ENCODE measurements at regions not wholly inside any gene's neighbourhood (a gene's known extent, or its start where the extent isn't known, plus 50 kb on each side); places are given as distances from the start of the nearest gene placed in this dataset.

DNA sequence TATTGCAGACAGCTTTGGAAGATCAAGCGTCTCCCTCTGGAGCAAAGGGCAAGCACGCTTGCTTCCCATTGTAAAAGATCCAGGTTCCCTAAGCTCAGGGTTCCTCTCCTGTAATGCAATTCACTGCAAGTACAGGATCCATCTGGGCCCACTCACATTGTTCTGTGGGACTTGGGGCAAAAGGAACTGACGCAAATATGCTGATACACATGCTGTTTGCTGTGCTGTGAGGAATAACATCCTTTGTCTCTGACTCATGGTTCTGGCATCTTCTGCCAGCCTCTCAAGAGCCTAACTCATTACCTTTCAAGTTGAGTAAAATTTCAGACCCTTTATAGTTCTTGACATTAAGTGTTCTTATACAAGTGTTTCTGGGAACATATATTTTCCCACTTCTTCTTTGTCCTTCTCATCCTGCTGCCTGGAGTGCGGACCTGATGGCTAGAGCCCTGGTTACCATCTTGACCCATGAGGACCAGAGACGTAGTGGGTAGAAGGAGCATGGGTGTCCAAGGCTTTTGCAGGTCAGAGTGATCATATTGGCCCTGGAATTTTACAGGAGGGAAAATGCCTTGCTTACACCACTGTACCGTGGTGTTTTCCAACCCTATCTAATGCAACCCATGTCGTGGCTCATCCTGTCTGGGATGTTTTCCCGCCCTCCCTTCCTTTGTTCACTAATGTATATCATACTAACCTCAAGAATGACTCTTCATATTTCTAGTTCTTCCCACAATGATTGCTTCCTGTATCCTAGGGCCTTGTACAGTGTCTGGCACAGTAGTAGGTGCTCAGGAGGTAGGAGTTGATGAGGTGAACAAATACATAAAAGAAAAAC lies 145.7 kb upstream of the GLI2 start:
- Histone ChIP-seq H3F3A (ENCODE audit: control insufficient read depth, insufficient read depth) (no peaks in the 10 kb centered on the region), H3K4me1 (ENCODE audit: control insufficient read depth, low read length) (no peaks in the 10 kb centered on the region), H4K20me1 (ENCODE audit: control insufficient read depth, insufficient read depth, low read depth, low read length) (no peaks in the 10 kb centered on the region), H3K27ac (ENCODE audit: low read depth, low read length) (no peak overlapping the region), H3K27me3 (ENCODE audit: control insufficient read depth, low read length) (no peaks in the 10 kb centered on the region), H3K4me2 (ENCODE audit: low read length) (no peak overlapping the region), H3K9me3 (ENCODE audit: control insufficient read depth, insufficient read depth, low read length) (no peaks in the 10 kb centered on the region), H3K79me2 (ENCODE audit: control insufficient read depth, low read length) (no peaks in the 10 kb centered on the region), H3K4me3 (ENCODE audit: low read length) (no peak overlapping the region), H3K9me2 (replicated peaks; ENCODE audit: control insufficient read depth, low read length) (no peaks in the 10 kb centered on the region), H3K36me3 (ENCODE audit: control insufficient read depth, low read length) (no peaks in the 10 kb centered on the region)
- TF ChIP-seq EZH2phosphoT487 (IDR thresholded peaks at IDR 0.05; ENCODE audit: borderline replicate concordance, low read length): no peak
- TF ChIP-seq, protein P1, sequence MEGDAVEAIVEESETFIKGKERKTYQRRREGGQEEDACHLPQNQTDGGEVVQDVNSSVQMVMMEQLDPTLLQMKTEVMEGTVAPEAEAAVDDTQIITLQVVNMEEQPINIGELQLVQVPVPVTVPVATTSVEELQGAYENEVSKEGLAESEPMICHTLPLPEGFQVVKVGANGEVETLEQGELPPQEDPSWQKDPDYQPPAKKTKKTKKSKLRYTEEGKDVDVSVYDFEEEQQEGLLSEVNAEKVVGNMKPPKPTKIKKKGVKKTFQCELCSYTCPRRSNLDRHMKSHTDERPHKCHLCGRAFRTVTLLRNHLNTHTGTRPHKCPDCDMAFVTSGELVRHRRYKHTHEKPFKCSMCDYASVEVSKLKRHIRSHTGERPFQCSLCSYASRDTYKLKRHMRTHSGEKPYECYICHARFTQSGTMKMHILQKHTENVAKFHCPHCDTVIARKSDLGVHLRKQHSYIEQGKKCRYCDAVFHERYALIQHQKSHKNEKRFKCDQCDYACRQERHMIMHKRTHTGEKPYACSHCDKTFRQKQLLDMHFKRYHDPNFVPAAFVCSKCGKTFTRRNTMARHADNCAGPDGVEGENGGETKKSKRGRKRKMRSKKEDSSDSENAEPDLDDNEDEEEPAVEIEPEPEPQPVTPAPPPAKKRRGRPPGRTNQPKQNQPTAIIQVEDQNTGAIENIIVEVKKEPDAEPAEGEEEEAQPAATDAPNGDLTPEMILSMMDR (IDR thresholded peaks at IDR 0.05; ENCODE audit: low read depth, low read length, poor library complexity, severe bottlenecking): no peak

DNA sequence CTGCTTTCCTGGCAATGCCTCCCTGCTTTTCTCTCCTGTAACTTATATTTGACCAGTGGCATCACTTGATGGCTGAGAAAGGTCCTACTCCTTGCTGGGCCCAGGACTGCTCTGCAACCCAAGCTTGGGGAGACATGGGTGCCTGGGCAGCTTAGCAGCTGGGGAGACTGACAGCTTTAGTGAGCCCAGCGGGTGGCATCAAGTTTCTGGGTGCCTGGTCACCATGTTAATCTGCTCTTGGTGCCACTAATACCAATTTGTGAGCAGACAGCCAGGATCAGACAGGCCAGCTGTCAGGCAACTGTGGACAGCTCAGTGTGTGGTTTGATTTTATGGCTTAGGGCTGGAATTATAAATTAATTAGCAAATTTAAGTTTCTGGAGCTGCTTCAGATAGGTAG lies 144.8 kb upstream of the GLI2 start:
- no peaks in the 10 kb centered on the region for H3K27me3 ChIP-seq (ENCODE audit: control insufficient read depth, low read length)
- H3K27ac ChIP-seq (ENCODE audit: low read depth, low read length): no peak overlapping the region
- no peaks in the 10 kb centered on the region for H3K9me3 ChIP-seq (ENCODE audit: control insufficient read depth, insufficient read depth, low read length)

DNA sequence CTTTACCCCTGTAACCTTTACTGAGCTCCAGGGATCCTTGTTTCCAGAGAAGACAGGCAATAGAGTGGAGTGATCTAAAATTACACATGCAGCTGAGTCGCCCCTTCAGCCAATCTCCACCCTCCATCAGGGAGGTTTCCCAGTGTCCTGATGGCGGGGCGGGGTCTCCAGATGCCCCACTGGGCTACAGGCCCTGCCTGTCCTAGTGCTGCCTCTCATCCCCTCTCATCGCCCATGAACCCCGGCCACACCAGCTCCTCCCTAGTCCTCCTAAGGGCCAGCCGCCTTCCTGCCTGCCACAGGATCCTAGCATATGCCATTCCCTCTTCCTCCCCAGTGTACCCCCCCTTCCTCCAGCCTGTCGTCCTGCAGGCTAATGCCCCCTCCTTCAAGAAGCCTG lies 144.1 kb upstream of the GLI2 start:
- Histone ChIP-seq H3K4me1 (ENCODE audit: control insufficient read depth, low read length) (no peaks in the 10 kb centered on the region), H3K9me2 (replicated peaks; ENCODE audit: control insufficient read depth, low read length) (no peaks in the 10 kb centered on the region), H3K9me3 (ENCODE audit: control insufficient read depth, insufficient read depth, low read length) (no peaks in the 10 kb centered on the region)

More for the DNA sequence above, 144.8 kb upstream of the GLI2 start:
- Histone ChIP-seq H3K79me2 (ENCODE audit: control insufficient read depth, low read length) (no peaks in the 10 kb centered on the region), H3K36me3 (ENCODE audit: control insufficient read depth, low read length) (no peaks in the 10 kb centered on the region), H3K9me2 (replicated peaks; ENCODE audit: control insufficient read depth, low read length) (no peaks in the 10 kb centered on the region), H3F3A (ENCODE audit: control insufficient read depth, insufficient read depth) (no peaks in the 10 kb centered on the region), H3K4me1 (ENCODE audit: control insufficient read depth, low read length) (no peaks in the 10 kb centered on the region), H3K4me2 (ENCODE audit: low read length) (no peak overlapping the region), H4K20me1 (ENCODE audit: control insufficient read depth, insufficient read depth, low read depth, low read length) (no peaks in the 10 kb centered on the region), H3K4me3 (ENCODE audit: low read length) (no peak overlapping the region)
- TF ChIP-seq, protein P1 (IDR thresholded peaks at IDR 0.05; ENCODE audit: low read depth, low read length, poor library complexity, severe bottlenecking): no peak
- no peak for TF ChIP-seq EZH2phosphoT487 (IDR thresholded peaks at IDR 0.05; ENCODE audit: borderline replicate concordance, low read length)

More for the DNA sequence above, 144.1 kb upstream of the GLI2 start:
- no peaks in the 10 kb centered on the region for H3K36me3 ChIP-seq (ENCODE audit: control insufficient read depth, low read length)
- H3K27ac ChIP-seq (ENCODE audit: low read depth, low read length): no peak overlapping the region
- no peaks in the 10 kb centered on the region for H4K20me1 ChIP-seq (ENCODE audit: control insufficient read depth, insufficient read depth, low read depth, low read length)
- TF ChIP-seq EZH2phosphoT487 (IDR thresholded peaks at IDR 0.05; ENCODE audit: borderline replicate concordance, low read length): no peak
- TF ChIP-seq, protein P1 (IDR thresholded peaks at IDR 0.05; ENCODE audit: low read depth, low read length, poor library complexity, severe bottlenecking): no peak
- H3K4me3 ChIP-seq (ENCODE audit: low read length): no peak overlapping the region
- H3K4me2 ChIP-seq (ENCODE audit: low read length): no peak overlapping the region
- H3K79me2 ChIP-seq (ENCODE audit: control insufficient read depth, low read length): no peaks in the 10 kb centered on the region
- H3K27me3 ChIP-seq (ENCODE audit: control insufficient read depth, low read length): no peaks in the 10 kb centered on the region
- H3F3A ChIP-seq (ENCODE audit: control insufficient read depth, insufficient read depth): no peaks in the 10 kb centered on the region
